ENCODE measurements at regions not wholly inside any gene's neighbourhood (a gene's known extent, or its start where the extent isn't known, plus 50 kb on each side); places are given as distances from the start of the nearest gene placed in this dataset.

DNA sequence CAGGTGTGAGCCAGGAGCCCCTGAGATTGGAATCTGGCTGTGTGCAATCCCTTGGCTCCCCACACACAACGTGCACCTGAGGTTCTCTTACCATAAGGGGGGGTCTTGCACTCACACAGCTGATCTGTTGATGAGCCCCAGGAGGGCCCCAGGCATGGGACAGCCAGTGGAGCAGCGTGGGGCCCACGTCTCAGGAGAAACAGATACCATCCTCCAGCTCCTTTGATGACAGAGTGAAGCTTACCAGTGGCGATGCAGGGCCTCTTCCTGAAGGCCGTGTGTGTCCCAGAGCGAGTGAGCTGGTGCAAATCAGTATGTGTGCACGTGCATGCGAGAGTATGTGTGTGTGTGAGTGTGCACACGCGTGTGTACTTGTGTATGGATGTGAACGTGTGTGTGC, 287.4 kb downstream of the IRX1 start:
- no peak for TF ChIP-seq POLR2A (IDR thresholded peaks at IDR 0.05)
- TF ChIP-seq, protein P1, sequence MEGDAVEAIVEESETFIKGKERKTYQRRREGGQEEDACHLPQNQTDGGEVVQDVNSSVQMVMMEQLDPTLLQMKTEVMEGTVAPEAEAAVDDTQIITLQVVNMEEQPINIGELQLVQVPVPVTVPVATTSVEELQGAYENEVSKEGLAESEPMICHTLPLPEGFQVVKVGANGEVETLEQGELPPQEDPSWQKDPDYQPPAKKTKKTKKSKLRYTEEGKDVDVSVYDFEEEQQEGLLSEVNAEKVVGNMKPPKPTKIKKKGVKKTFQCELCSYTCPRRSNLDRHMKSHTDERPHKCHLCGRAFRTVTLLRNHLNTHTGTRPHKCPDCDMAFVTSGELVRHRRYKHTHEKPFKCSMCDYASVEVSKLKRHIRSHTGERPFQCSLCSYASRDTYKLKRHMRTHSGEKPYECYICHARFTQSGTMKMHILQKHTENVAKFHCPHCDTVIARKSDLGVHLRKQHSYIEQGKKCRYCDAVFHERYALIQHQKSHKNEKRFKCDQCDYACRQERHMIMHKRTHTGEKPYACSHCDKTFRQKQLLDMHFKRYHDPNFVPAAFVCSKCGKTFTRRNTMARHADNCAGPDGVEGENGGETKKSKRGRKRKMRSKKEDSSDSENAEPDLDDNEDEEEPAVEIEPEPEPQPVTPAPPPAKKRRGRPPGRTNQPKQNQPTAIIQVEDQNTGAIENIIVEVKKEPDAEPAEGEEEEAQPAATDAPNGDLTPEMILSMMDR (IDR thresholded peaks at IDR 0.05), result no peak

Data from thyroid gland (tissue), 4 donors.